ENCODE measurements at regions not wholly inside any gene's neighbourhood (a gene's known extent, or its start where the extent isn't known, plus 50 kb on each side); places are given as distances from the start of the nearest gene placed in this dataset.

DNA sequence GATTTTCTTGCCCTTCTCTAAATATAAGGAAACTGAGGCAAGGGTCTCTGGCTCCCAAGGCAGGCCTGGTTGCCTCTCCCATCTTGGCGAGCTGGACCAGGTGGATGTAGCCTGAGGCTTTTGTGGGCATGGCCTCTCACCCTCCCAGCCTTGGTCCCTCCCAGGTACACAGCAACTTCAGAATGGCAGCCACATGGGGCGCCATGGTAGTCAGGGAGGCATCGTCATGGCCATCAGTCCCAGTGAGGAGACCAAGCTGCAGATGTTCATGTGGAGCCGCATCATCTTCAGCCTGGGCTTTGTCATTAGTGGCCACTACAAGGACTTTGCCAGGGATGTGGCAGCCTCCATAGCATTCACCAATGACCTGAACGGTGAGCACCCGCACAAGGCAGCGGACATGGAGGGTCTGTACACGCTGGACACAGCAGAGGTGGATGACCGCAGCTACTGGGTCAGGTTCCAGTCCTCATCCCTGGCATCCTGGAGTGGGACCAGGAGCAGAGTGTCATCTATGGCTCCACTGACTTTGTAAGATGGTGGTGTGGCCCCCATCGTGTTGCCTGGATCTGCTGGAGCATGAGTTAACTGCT lies 165.8 kb upstream of the ZNF267 start:
- Histone ChIP-seq H3K27me3 (ENCODE audit: low read depth) (no peaks in the 10 kb centered on the region), H3K4me1 (no peaks in the 10 kb centered on the region), H3K9me3 (no peaks in the 10 kb centered on the region), H3K27ac (no peak overlapping the region), H3K4me3 (no peak overlapping the region), H3K36me3 (peaks cover 58% of the 10 kb centered on the region)
- no peak for DNase-seq
- TF ChIP-seq, protein P1, sequence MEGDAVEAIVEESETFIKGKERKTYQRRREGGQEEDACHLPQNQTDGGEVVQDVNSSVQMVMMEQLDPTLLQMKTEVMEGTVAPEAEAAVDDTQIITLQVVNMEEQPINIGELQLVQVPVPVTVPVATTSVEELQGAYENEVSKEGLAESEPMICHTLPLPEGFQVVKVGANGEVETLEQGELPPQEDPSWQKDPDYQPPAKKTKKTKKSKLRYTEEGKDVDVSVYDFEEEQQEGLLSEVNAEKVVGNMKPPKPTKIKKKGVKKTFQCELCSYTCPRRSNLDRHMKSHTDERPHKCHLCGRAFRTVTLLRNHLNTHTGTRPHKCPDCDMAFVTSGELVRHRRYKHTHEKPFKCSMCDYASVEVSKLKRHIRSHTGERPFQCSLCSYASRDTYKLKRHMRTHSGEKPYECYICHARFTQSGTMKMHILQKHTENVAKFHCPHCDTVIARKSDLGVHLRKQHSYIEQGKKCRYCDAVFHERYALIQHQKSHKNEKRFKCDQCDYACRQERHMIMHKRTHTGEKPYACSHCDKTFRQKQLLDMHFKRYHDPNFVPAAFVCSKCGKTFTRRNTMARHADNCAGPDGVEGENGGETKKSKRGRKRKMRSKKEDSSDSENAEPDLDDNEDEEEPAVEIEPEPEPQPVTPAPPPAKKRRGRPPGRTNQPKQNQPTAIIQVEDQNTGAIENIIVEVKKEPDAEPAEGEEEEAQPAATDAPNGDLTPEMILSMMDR (IDR thresholded peaks at IDR 0.05) = no peak
- ATAC-seq = no peak
- intact Hi-C loops (cut with DNase I) = no loop called here

DNA sequence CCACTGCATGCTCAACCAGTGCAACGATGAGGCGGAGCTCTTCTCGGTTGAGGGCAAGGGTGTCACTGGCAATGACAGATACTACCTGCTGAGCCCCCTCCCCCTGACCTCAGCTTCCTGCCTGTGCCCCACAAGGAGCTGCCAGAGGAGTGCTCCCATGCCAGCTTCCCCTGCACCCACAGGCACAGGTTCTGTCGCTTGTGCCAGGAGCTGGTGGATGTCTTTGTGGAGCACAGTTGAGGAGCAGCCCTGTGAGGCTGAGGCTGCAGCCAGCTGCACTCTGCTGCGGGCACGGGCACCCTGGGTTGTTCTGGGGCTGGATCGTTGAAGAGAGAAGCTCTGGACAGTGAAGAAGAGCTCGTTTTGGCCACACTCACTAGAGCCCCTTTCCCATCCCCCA lies 165.3 kb upstream of the ZNF267 start:
- Histone ChIP-seq H3K4me1 (no peaks in the 10 kb centered on the region), H3K4me3 (no peak overlapping the region), H3K9me3 (no peaks in the 10 kb centered on the region), H3K27me3 (ENCODE audit: low read depth) (no peaks in the 10 kb centered on the region), H3K36me3 (peaks cover 56% of the 10 kb centered on the region), H3K27ac (no peak overlapping the region)
- DNase-seq (no peak), ATAC-seq (no peak)
- TF ChIP-seq, protein P1 (IDR thresholded peaks at IDR 0.05) = no peak
- intact Hi-C loops (cut with DNase I) = no loop called here

DNA sequence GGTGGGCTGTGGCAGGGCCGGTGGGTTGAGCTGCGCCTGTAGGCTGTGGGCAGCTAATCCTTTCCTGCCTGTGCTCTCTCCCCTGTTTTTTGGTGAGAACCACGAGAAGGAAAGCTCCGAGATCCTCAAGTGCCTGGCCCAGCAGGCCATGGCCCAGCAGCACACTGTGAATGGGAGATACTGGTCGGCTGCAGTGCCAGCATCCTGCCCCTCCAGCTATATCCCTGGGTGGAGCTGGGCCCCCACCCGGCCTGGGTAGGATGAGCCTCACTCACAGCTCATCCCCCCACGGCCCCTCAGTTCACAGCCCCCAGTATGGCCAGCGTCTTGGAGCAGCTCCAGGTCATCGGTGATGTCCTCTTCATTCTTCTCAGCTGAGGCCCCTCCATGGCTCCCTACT lies 164.4 kb upstream of the ZNF267 start:
- H3K36me3 ChIP-seq = peaks cover 48% of the 10 kb centered on the region
- H3K9me3 ChIP-seq = no peaks in the 10 kb centered on the region

DNA sequence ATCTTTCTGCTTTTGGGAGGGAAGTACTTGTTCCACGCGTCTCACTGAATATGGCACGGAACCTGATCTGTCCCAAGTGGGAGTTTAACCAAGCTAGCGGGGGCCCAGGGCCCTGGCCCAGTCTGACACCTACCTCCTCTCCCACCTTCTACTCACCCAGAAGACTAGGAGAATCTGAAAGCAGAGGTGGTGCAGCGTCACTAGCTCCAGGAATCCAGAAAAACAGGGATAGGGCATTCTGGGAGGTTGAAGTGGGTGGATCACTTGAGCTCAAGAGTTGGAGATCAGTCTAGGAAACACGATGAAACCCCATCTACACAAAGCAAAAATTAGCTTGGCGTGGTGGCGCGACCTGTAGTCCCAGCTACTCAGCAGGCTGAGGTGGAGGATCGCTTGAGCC lies 163.5 kb upstream of the ZNF267 start:
- intact Hi-C loops (cut with DNase I) = no loop called here
- ATAC-seq = no peak
- Histone ChIP-seq H3K4me1 (peaks cover 16% of the 10 kb centered on the region), H3K4me3 (no peak overlapping the region), H3K27ac (no peak overlapping the region), H3K36me3 (peaks cover 38% of the 10 kb centered on the region), H3K9me3 (no peaks in the 10 kb centered on the region), H3K27me3 (ENCODE audit: low read depth) (no peaks in the 10 kb centered on the region)
- DNase-seq = no peak
- TF ChIP-seq, protein P1 (IDR thresholded peaks at IDR 0.05) = no peak

More for the DNA sequence above, 164.4 kb upstream of the ZNF267 start:
- Histone ChIP-seq H3K27me3 (ENCODE audit: low read depth) (no peaks in the 10 kb centered on the region), H3K4me1 (peaks cover 6% of the 10 kb centered on the region), H3K27ac (no peak overlapping the region), H3K4me3 (no peak overlapping the region)
- TF ChIP-seq, protein P1 (IDR thresholded peaks at IDR 0.05) = no peak
- DNase-seq (no peak), ATAC-seq (no peak)
- intact Hi-C loops (cut with DNase I) = no loop called here

DNA sequence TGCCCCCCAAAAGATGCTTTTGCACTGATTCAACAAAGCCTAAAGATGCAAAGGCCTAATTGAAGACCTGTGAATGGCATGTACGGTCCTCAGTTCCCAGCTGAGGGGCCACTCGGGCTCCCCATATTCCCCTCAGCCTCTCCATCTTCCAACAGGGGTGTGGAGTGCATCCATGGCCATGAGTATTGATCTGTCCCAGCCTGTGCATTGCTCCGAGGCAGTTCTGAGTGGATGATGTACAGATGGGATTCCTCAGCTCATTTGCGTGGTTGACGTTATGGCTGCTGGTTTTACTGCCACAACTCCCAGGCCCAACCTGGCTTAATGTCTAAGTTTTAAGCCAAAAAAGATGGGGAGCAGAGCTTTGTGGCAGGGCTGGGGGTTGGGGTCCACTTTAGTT lies 162.7 kb upstream of the ZNF267 start:
- DNase-seq (no peak), ATAC-seq (no peak)
- TF ChIP-seq, protein P1 (IDR thresholded peaks at IDR 0.05) = no peak
- H3K9me3 ChIP-seq = no peaks in the 10 kb centered on the region
- H3K27ac ChIP-seq = no peak overlapping the region
- intact Hi-C loops (cut with DNase I) = no loop called here
- peaks cover 21% of the 10 kb centered on the region for H3K4me1 ChIP-seq
- peaks cover 31% of the 10 kb centered on the region for H3K36me3 ChIP-seq
- H3K27me3 ChIP-seq (ENCODE audit: low read depth) = no peaks in the 10 kb centered on the region
- no peak overlapping the region for H3K4me3 ChIP-seq
